Activated effector memory CD4-positive, alpha-beta T cell treated with Interleukin-2 at 50 U/mL for 16 hours (primary cell): ENCODE measurements at regions not wholly inside any gene's neighbourhood (a gene's known extent, or its start where the extent isn't known, plus 50 kb on each side); places are given as distances from the start of the nearest gene placed in this dataset.
"Not testable (repeated sequence)": the region's sequence is repeated elsewhere in the genome, so short reads cannot be mapped to it uniquely, and the experiment has no call there.

ENCODE experiments used
- DNase-seq: peaks from one replicate; pipeline ENCODE4 v3.0.0-alpha.2; 2020

GRCh38 chr12:68387338-68387737 lies 55.2 kb upstream of the MDM1 start:
- no peak for DNase-seq

GRCh38 chr12:68389305-68389704 lies 57.1 kb upstream of the MDM1 start:
- DNase-seq = no peak

GRCh38 chr12:68391937-68392336 lies 59.8 kb upstream of the MDM1 start:
- no peak for DNase-seq

GRCh38 chr12:68392376-68392775 lies 60.2 kb upstream of the MDM1 start:
- DNase-seq = no peak

- no peak for DNase-seq
Observed at GRCh38 chr12:68393417-68393816, 61.3 kb upstream of the MDM1 start.

GRCh38 chr12:68397566-68398158 lies 65.5 kb upstream of the MDM1 start:
- DNase-seq = no peak

- not testable (repeated sequence) for DNase-seq
Observed at GRCh38 chr12:68398689-68399088, 66.5 kb upstream of the MDM1 start.

GRCh38 chr12:68400226-68400829 lies 68.2 kb upstream of the MDM1 start:
- DNase-seq = no peak

- DNase-seq = no peak
Observed at GRCh38 chr12:68402422-68402821, 70.3 kb upstream of the MDM1 start.

- no peak for DNase-seq
Observed at GRCh38 chr12:68403296-68403695, 71.1 kb upstream of the MDM1 start.

- DNase-seq = no peak
Observed at GRCh38 chr12:68403711-68404110, 71.5 kb upstream of the MDM1 start.

GRCh38 chr12:68405343-68405781 lies 73.2 kb upstream of the MDM1 start:
- DNase-seq = no peak

- no peak for DNase-seq
Observed at GRCh38 chr12:68406134-68406576, 74.0 kb upstream of the MDM1 start.

- no peak for DNase-seq
Observed at GRCh38 chr12:68406911-68407310, 74.7 kb upstream of the MDM1 start.

GRCh38 chr12:68410018-68410660 lies 78.0 kb upstream of the MDM1 start:
- no peak for DNase-seq

- DNase-seq = no peak
Observed at GRCh38 chr12:68411371-68411770, 79.2 kb upstream of the MDM1 start.

- no peak for DNase-seq
Observed at GRCh38 chr12:68414988-68415387, 82.8 kb upstream of the MDM1 start.

GRCh38 chr12:68416350-68416749 lies 84.2 kb upstream of the MDM1 start:
- DNase-seq = no peak

- no peak for DNase-seq
Observed at GRCh38 chr12:68416826-68417225, 84.7 kb upstream of the MDM1 start.

GRCh38 chr12:68418137-68418460 lies 85.9 kb upstream of the MDM1 start:
- DNase-seq = no peak

- no peak for DNase-seq
Observed at GRCh38 chr12:68420225-68421010, 88.3 kb upstream of the MDM1 start.

GRCh38 chr12:68422159-68422558 lies 90.0 kb upstream of the MDM1 start:
- no peak for DNase-seq

GRCh38 chr12:68422956-68423574 lies 90.9 kb upstream of the MDM1 start:
- DNase-seq = no peak
